Pancreas (tissue), 10 donors: ENCODE measurements at regions not wholly inside any gene's neighbourhood (a gene's known extent, or its start where the extent isn't known, plus 50 kb on each side); places are given as distances from the start of the nearest gene placed in this dataset.

Source experiments
- ATAC-seq, 4 donors: fragments of 200-7000 bp; cut with Tn5 transposase; one replicate each; pipeline versions ENCODE4 v1.8.0 to v1.9.1; 2020; ENCODE audit warnings: mild to moderate bottlenecking in 4 of 4, moderate library complexity in 4 of 4
- DNase-seq, 6 donors: peaks; one replicate each; pipeline ENCODE4 v3.0.0-alpha.2; 2020
- FAIRE-seq: peaks from 2 replicates; lab custom pipeline; 2012; peaks lifted over from hg19 to GRCh38; lab: Jason Lieb, UNC
- H3K27ac ChIP-seq, 4 donors: fragments of 200-600 bp; sonication (generic); 1 replicate in 3 of 4; 2 replicates in 1 of 4; pipeline versions ENCODE4 v1.5.0 to v1.8.0; 2020
- H3K27me3 ChIP-seq, 4 donors: fragments of 200-600 bp; one replicate each; pipeline ENCODE4 v1.8.0; 2021
- H3K36me3 ChIP-seq, 3 donors: fragments of 200-600 bp; sonication (generic) in 1 of 3; one replicate each; pipeline versions ENCODE4 v1.5.0 to v1.8.0; 2020 to 2021
- H3K4me1 ChIP-seq, 3 donors: fragments of 200-600 bp; one replicate each; pipeline ENCODE4 v1.8.0; 2021
- H3K4me3 ChIP-seq, 4 donors: fragments of 200-600 bp; sonication (generic) in 2 of 4; one replicate each; pipeline versions ENCODE4 v1.5.0 to v1.8.0; 2020 to 2021
- H3K9me3 ChIP-seq, 4 donors: fragments of 200-600 bp; one replicate each; pipeline ENCODE4 v1.8.0; 2021
- WGBS, 2 donors: extraction: QIAGEN DNeasy Blood & Tissue Kit; methylation state at CpG; one replicate each; pipeline ENCODE4 v1.1.7; 2013; 5-methylcytosine and 5-hydroxymethylcytosine counted together
- intact Hi-C, 3 donors: fragments of 100-400 bp; cut with DNase I; formaldehyde crosslinking; loops; one replicate each; pipeline versions ENCODE4 v1.11.1 to v1.14.2; 2022
- TF ChIP-seq, protein P1 (sequence below), 4 donors: fragments of 200-600 bp; sonication (generic) in 3 of 4; IDR thresholded peaks; one replicate each; pipeline versions ENCODE4 v1.5.0 to v1.8.0; 2021; ENCODE audit warnings: antibody characterized with exemption in 4 of 4
- donor health status: healthy with polysubstance abuse.
- donor health status: DM: no; HTN: no; CAD: no; lungs with moderate emphysema.
- donor health status: DM: no; HTN: no; CAD: no.
- donor health status: control.
- donor health status: control.
- donor health status: Bipolar disorder and iron deficiency.
- donor health status: DM: yes; HTN: yes; CAD: no.
- donor health status: DM: no; HTN: no; CAD: no.
- donor health status: DM: no; HTN: no; CAD: no.
- donor health status: DM: yes; HTN: yes; CAD: no.

DNA sequence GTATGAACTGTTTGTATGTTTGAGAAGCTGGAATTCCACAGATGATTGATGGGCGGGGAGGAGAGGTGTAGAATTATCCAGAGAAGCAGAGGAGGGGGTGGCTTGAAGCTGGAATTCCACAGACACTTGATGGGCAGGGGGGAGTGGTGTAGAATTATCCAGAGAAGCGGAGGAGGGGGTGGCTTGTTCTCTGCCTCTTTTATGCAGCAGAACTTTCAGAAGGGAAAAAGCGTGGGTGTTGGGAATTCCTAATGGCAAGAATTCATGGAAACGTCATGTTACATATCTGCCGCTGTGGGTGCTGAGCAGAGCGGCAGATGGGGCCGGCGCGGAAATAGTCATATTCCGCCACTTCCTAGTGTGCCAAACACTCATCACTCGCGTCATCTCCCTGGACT, 167.9 kb upstream of the KCNG1 start:
- WGBS, 2 donors: 51 to 68% methylated on average over 12 of the region's 12 CpGs
- intact Hi-C loops: no loop called here
- Histone ChIP-seq H3K9me3 (no peaks in the 10 kb centered on the region), H3K36me3 (no peaks in the 10 kb centered on the region), H3K27ac (no peak overlapping the region), H3K4me3 (no peak overlapping the region), H3K27me3 (no peaks in the 10 kb centered on the region), H3K4me1 (no peaks in the 10 kb centered on the region)
- TF ChIP-seq, protein P1, sequence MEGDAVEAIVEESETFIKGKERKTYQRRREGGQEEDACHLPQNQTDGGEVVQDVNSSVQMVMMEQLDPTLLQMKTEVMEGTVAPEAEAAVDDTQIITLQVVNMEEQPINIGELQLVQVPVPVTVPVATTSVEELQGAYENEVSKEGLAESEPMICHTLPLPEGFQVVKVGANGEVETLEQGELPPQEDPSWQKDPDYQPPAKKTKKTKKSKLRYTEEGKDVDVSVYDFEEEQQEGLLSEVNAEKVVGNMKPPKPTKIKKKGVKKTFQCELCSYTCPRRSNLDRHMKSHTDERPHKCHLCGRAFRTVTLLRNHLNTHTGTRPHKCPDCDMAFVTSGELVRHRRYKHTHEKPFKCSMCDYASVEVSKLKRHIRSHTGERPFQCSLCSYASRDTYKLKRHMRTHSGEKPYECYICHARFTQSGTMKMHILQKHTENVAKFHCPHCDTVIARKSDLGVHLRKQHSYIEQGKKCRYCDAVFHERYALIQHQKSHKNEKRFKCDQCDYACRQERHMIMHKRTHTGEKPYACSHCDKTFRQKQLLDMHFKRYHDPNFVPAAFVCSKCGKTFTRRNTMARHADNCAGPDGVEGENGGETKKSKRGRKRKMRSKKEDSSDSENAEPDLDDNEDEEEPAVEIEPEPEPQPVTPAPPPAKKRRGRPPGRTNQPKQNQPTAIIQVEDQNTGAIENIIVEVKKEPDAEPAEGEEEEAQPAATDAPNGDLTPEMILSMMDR (IDR thresholded peaks at IDR 0.05): no peak
- FAIRE-seq: no peak
- DNase-seq: no peak
- ATAC-seq: no peak

DNA sequence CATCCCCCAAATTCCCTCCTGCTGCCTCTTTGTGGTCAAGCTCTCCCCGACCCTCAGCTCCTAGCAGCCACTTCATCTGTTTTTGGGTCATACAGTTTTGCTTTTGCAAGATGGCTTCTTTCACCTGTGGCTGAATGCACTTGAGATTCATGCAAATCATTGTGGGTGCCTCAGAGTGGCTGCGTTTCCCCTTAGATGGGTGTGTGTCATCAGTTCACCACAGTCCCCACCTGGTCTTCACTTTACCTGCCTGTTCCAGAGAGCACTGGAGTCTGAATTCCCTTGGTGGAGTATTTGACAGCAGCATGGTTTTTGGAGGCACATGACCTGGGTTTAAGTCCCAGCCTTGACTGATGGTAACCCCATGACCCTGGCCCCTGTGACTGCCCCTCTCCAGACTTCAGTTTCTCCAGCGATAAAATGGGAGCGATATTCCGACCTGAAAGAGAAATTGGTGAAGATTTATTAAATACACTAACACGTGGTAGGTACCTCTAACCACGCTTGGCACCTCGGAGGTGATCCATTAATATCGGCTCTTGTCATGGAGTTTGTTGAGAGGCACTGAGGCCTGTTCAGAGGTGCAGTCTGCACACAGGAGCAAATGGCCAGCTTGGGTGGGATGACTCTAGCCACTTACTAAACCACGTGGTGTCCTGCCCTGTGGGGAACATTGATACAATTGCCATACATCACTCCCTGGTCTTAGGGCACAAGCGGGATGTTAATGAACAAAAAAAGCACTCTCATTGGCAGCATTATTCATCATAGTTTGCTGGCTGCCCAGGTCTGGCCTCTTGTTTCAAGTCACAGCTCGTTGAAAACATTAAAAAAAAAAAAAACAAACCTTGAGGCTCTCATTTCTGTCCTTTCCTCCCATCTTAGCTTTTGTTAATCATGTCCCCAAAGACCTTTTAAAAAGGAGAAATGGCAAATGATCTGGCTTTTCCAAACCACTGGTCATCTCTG, 167.2 kb upstream of the KCNG1 start:
- no peaks in the 10 kb centered on the region for H3K4me1 ChIP-seq
- DNase-seq (no peak), FAIRE-seq (no peak), ATAC-seq (no peak)
- TF ChIP-seq, protein P1 (IDR thresholded peaks at IDR 0.05): no peak
- 54 to 63% methylated on average over 12 of the region's 12 CpGs for WGBS, 2 donors
- intact Hi-C loops: no loop called here
- no peak overlapping the region for H3K27ac ChIP-seq
- H3K9me3 ChIP-seq: no peaks in the 10 kb centered on the region
- no peaks in the 10 kb centered on the region for H3K27me3 ChIP-seq
- H3K36me3 ChIP-seq: no peaks in the 10 kb centered on the region
- H3K4me3 ChIP-seq: no peak overlapping the region

DNA sequence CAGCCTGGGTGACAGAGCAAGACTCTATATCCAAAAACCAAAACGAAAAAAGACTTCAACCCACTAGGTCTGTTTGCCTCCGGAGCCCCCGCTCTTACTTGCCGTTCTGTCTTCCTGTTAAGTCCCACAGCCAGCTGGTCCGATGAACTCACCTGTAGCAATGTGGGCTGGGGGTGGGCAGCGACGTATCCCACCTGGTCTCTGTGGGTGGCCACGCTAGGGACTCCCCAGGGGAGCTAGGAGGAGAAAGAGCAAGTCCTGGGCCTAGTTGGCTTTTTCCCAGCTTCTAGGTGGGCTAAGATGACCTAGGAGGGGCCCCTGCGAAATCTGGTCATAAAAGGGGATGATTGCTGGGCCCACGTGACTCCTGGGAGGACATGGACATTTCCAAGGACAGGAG, 166.0 kb upstream of the KCNG1 start:
- Histone ChIP-seq H3K4me3 (no peak overlapping the region), H3K27me3 (no peaks in the 10 kb centered on the region), H3K4me1 (no peaks in the 10 kb centered on the region), H3K36me3 (no peaks in the 10 kb centered on the region), H3K27ac (no peak overlapping the region), H3K9me3 (no peaks in the 10 kb centered on the region)
- FAIRE-seq (no peak), DNase-seq (no peak), ATAC-seq (no peak)
- WGBS, 2 donors: 63 to 74% methylated on average over 10 of the region's 10 CpGs
- TF ChIP-seq, protein P1 (IDR thresholded peaks at IDR 0.05): no peak
- intact Hi-C loops: no loop called here

DNA sequence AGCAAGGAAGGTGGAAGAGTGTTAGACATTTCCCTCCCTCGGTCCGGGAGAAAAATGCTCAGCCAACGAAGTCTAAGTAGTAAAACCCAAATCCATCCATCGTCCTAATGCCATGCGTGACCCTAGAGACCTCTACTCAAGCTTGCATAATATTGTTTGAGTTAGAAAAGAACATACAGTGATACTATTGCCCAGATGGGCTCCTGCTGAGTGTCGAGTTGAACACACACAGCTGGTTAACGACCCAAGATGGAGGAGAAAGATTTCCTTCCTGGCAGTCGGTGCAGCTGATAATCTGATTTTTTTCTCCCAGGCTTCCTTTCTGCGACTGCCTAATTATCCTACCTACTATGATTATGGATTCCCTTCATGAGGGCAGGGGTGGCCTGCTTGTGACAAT, 164.4 kb upstream of the KCNG1 start:
- intact Hi-C loops: no loop called here
- 33 to 37% methylated on average over 9 of the region's 9 CpGs for WGBS, 2 donors
- no peak for FAIRE-seq

More for the DNA sequence above, 164.4 kb upstream of the KCNG1 start:
- Histone ChIP-seq H3K27ac (no peak overlapping the region), H3K4me1 (no peaks in the 10 kb centered on the region), H3K4me3 (no peak overlapping the region), H3K9me3 (no peaks in the 10 kb centered on the region), H3K36me3 (no peaks in the 10 kb centered on the region), H3K27me3 (no peaks in the 10 kb centered on the region)
- TF ChIP-seq, protein P1 (IDR thresholded peaks at IDR 0.05): no peak
- no peak for ATAC-seq
- DNase-seq: no peak
